ENCODE measurements at regions not wholly inside any gene's neighbourhood (a gene's known extent, or its start where the extent isn't known, plus 50 kb on each side); places are given as distances from the start of the nearest gene placed in this dataset.

GRCh38 chr2:18924386-18924785 is 335.0 kb upstream of the NT5C1B start:
- no peak for DNase-seq

DNA sequence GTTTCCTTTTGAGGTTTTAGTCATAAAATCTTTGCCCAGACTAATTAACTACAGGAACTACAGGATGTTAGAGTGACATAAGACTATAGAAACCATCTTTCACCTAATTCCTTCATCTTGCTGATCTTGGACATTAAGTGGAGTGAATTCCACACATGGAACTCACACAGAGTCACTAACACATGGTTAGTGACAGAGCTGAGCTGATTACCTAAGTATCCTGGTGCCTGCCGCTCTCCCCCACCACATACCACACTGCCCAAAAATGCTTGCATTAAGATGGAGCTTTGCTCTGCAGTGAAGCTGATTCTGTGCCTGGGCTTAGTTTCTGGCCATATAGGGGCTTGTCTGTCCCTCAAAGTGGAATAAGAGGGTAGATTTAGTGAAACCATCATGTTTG is 332.9 kb upstream of the NT5C1B start:
- DNase-seq: no peak

DNA sequence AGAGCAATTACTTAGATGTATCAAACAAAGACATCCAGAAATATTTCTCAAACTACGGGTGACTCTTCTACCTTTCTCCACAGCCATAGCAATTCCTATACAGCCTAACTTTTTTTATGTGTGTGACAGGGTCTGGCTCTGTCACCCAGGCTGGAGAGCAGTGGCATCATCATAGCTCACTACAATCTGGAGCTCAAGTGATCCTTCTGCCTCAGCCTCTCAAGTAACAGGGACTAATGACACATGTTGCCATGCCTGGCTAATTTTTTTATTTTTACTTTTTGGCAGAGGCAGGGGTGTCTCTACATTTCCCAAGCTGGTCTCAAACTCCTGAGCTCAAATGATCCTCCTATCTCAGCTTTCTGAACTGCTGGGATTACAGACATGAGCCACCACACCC is 328.9 kb upstream of the NT5C1B start:
- no peak for DNase-seq

- no peak for DNase-seq
Observed at GRCh38 chr2:18915227-18915626, 325.9 kb upstream of the NT5C1B start.

- DNase-seq: no peak
Observed at GRCh38 chr2:18913512-18913911, 324.1 kb upstream of the NT5C1B start.

DNA sequence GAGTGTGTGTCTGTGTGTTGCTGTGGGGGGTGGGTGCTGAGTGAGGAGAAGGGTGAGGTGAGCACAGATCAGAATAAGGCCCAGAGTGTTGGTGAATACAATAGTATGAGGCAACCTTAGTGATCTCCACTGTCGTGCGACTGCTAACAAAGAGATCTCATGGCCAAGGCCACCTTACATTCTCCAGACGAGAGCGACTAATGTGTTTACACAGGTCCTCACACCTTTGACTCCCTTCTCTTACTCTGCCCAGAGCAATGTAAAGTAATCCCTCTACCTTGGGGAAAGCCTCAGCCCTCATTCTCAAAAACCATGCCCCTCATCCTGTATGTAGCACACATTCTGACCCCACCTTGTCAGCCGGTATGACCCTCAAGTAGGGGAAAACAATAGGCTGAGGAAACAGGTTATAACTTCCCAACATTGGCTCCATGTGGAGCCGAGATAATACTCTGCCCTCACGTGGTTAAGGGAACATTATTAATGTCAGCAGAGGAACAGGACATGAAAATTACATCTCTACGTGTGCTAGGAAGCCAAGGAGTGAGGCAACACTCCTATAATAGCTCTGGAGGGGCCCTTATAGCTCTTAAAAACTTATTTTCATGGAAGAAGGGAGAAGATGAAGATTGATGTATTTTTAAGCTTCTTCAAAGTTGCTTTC is 323.0 kb upstream of the NT5C1B start:
- DNase-seq: no peak

DNA sequence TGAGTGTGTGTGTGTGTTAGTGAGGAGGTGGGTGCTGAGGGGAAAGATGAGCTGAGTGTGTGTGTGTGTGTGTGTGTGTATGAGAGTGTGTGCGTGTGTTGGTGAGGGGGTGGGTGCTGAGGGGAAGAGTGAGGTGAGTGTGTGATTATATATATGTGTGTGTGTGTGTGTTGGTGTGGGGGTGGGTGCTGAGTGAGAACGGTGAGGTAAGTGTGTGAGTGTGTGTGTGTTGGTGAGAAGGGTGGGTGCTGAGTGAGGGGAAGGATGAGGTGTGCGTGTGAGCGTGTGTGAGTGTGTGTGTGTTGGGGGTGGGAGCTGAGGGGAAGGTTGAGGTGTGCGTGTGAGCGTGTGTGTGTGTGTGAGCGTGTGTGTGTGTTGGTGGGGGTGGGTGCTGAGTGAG is 322.0 kb upstream of the NT5C1B start:
- no peak for DNase-seq

DNA sequence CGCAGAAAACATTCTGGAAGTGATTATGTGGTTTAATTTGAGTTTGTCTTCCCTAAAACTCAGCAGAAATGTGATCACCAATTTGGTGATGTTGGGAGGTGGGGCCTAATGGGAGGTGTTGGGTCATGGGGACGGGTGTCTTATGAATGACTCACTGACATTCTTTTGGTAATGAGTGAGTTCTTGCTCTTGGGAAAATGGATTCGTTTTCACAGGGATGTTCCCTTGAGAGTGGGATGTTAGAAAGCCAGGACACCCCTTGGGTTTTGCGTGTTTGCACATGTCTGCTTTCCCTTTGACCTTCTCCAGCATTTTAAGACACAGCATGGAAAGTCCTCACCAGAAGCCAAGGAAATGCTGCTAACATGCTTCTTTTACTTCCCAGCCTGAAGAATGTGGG is 321.5 kb upstream of the NT5C1B start:
- DNase-seq: no peak

DNA sequence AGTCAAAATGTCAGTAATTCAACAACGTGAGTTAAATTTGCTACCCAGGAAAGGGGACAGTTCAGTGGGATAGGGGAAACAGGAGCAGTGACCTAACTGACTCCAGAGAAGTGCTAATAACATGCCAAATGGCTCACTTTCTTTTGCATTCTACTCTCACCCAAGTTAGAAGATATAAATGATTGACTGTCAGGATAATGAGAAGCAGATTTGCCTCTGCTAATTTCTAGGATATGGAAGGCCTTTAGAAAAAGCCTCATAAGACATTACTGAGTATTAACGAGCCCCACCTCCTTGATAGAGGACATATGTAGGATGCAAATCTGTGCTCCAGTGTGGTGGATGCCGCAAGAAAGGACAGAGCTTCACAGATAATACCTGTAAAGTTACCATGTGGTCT is 318.6 kb upstream of the NT5C1B start:
- no peak for DNase-seq

DNA sequence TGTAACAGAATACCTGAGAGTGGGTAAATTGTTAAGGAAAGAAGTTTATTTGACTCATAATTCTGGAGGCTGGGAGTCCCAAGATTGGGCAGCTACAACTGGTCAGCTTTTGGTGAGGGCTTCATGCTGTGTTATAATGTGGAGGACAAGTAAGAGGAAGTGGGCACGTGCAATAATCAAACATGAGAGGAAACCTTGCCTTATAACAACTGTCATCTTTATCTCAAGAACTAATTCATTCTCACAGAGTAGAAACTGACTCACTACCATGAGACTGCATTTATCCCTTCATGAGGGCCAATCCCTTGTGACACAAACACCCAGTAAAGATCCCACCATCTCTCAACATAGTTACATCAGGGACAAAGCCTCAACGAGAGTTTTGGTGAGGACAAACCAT is 318.1 kb upstream of the NT5C1B start:
- no peak for DNase-seq

GRCh38 chr2:18903750-18904149 is 314.4 kb upstream of the NT5C1B start:
- no peak for DNase-seq

DNA sequence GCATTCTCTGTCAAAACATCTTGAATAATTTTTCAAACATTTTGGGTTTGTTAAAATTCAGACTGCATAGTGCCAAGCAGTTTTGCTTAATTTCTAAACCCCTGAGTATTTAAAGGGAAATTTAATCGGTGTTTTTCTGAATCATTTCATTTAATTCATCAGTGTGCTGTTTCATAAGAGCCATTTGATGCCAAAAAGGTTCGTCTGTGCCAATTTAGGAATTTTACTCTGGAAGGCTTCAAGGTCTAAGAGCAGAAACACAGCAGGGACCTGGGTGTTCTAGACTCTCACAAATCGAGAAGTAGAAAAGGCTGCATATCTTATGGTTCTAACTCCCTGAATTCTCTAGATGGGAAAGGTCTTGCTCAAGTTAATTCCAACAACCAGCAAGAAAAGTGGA is 311.9 kb upstream of the NT5C1B start:
- DNase-seq: no peak

DNA sequence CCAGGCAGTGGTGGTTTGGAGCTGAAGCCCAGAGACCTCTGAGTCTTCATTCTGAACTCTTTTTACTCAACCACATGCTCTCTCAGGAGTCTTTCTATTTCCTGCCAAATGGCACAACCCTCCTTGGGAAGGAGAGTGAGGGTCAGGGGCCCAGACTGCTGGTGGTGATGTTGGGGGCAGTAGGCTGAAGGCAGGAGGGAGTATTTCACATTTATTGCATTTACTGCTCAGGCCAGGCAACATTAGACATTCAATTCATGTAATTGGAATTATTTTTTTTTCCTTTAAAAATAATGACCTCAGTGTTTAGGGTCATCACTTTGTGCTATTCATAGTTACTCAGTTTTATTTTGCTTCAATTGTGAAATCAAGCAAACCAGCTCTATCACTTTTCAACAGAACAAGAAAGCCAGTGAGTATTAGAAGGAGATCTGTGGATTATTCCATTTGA is 311.3 kb upstream of the NT5C1B start:
- DNase-seq: no peak

- DNase-seq: no peak
Observed at GRCh38 chr2:18899725-18900124, 310.4 kb upstream of the NT5C1B start.

- DNase-seq: no peak
Observed at GRCh38 chr2:18898271-18898670, 308.9 kb upstream of the NT5C1B start.

DNA sequence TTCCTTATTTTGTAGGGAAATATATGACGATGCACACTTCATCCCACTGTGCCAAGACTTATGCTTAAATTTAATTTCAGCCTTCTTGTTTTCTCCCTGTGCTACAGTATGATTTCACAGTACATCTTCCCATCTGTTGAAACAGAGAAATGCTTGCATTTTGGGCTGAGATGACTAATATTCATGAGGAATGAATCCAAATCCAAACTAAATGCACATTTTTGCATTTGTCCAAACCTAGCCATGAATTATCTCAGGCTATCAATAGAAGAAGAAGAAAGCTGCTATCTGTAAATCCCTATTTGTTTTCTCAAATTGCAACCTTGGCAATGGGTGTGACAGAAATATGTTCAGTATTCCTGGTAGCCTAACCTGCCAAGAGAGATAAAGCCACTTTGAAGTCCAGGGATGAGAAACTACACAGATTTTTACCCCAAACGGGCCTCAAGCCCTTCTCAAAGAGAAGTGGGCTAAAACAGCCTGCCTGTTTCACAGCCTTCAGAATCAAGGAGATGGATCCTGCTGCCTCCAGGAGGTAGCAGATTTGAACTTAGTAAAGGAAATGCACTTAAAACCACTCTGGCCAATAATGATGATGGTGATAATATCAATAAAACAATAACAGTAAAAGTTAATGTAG is 306.9 kb upstream of the NT5C1B start:
- no peak for DNase-seq

DNA sequence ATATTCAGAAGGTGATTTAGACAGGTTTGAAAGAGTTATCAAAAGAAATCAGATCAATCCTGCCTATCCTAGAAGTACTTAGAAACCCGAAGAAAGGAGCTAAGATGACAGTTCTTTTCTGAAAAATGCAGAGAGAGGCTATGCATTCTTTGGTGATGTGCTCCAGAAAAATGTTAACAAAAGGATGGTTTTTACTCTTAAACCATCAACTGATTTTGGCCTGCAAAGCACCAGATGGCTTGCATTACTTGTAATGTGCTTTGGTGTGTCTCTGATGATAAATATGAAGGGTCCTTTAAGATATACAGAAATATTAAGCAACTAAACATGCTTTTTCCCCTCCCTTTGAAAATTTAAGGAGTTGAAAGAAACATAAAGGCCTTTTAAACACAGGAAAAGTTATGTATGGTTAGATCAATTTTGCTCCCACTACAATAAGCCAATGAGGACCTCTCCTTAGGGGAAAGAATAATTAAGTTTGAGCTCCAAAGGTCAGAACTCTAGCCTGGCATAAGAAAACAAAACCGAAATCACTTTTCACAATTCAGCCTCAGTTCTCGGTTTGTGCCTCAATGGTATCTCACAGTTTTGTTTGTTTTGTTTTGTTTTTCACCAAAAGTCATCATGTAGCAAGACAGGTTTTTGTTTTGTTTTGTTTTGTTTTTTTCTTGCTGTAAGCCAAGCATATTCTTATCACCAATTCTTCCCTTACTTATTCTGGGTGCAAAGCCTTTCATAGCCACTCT is 302.4 kb upstream of the NT5C1B start:
- no peak for DNase-seq

- no peak for DNase-seq
Observed at GRCh38 chr2:18889565-18890332, 300.4 kb upstream of the NT5C1B start.

DNA sequence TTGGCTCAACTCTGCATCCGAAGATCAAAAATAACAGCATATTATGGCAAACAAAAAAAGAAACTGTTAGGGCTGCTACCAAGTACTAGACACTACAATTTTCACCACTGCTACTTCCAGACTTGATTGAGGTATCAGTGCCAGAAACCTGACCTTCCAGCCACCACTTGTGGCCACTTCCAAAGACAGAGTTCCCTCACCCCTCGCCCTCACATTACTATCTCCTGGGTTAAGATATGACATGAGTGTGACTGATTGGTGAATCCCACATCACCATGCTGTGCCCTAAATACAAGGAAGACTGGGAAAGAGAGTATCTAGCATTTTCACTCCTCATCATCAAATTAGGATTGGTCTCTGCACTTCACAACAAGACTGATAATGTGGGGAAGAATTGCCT is 296.1 kb upstream of the NT5C1B start:
- no peak for DNase-seq

DNA sequence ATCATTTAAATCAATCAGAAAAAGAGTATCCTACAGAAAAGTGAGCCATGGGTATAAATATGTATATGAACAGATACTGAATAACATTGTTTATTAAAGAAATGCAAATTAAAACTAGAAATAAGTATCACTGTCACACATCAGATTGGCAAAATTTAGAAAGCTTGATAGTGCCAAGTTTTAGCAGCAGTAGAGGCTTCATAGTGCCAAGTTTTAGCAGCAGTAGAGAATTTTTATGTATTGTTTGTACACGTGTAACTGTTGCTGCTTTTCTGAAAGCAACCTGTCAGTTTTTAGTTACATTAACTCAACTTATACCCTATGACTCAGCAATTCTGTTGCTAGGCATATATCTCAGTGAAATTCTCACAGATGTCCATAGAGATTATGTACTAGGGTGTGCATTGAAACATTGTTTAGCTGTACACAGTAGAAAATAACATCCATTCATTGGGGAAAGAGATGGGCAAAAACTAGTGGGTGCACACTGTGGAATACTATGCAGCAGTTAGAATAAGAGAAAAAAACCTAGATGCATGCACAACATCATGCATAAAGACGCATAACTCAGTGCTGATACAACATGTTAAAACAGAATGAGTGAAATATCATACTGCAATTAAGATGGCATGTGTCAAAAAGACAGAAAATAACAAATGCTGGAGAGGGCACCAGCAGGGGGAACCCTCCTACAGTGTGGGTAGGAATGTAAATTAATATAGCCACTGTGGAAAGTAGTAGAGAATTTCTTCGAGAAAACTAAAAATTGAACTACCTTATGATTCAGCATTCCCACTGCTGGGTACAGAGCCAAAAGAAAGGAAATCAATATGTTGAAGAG is 294.5 kb upstream of the NT5C1B start:
- DNase-seq: no peak

- DNase-seq: peak in 1 of 2 experiments; percentile 9
Observed at GRCh38 chr2:18871430-18871829, 282.1 kb upstream of the NT5C1B start.

- no peak for DNase-seq
Observed at GRCh38 chr2:18870307-18870706, 280.9 kb upstream of the NT5C1B start.

- no peak for DNase-seq
Observed at GRCh38 chr2:18861951-18862350, 272.6 kb upstream of the NT5C1B start.

Measured in NCI-H187 (cell line).